Right lobe of liver (tissue), 6 donors: ENCODE measurements at regions not wholly inside any gene's neighbourhood (a gene's known extent, or its start where the extent isn't known, plus 50 kb on each side); places are given as distances from the start of the nearest gene placed in this dataset.

Experiments
- ATAC-seq, 4 donors: fragments of 200-7000 bp; cut with Tn5 transposase; one replicate each; pipeline ENCODE4 v1.9.1; 2020; ENCODE audit warnings: mild to moderate bottlenecking in 4 of 4, moderate library complexity in 4 of 4
- DNase-seq, 3 donors: peaks; one replicate each; pipeline ENCODE4 v3.0.0-alpha.2; 2020
- H3K27ac ChIP-seq, 3 donors: fragments of 200-600 bp; one replicate each; pipeline ENCODE4 v1.8.0; 2022
- H3K27me3 ChIP-seq, 2 donors: fragments of 200-600 bp; one replicate each; pipeline ENCODE4 v1.8.0; 2022
- H3K36me3 ChIP-seq, 4 donors: fragments of 200-600 bp; sonication (generic) in 1 of 4; one replicate each; pipeline versions ENCODE4 v1.5.1 to v1.8.0; 2017 to 2022; ENCODE audit warnings: control low read depth in 1 of 4
- H3K4me1 ChIP-seq, 4 donors: fragments of 200-600 bp; sonication (generic) in 1 of 4; one replicate each; pipeline versions ENCODE4 v1.5.1 to v1.8.0; 2017 to 2022; ENCODE audit warnings: control low read depth in 1 of 4
- H3K4me3 ChIP-seq, 3 donors: fragments of 200-600 bp; one replicate each; pipeline ENCODE4 v1.8.0; 2022
- H3K9me3 ChIP-seq, 4 donors: fragments of 200-600 bp; sonication (generic) in 1 of 4; one replicate each; pipeline versions ENCODE4 v1.5.1 to v1.8.0; 2017 to 2022; ENCODE audit warnings: control low read depth in 1 of 4
- POLR2A ChIP-seq: fragments of 450-650 bp; IDR thresholded peaks from one replicate; pipeline ENCODE4 v1.6.1; 2017; ENCODE audit warnings: antibody characterized with exemption, mild to moderate bottlenecking
- WGBS: methylation state at CpG from one replicate; pipeline ENCODE4 v1.1.6; 2018; ENCODE audit warnings: low coverage, low lambda C conversion rate; ENCODE audit not compliant: insufficient coverage; ENCODE audit errors: missing lambda C conversion rate; 5-methylcytosine and 5-hydroxymethylcytosine counted together
- intact Hi-C, 2 donors: fragments of 100-400 bp; cut with DNase I; formaldehyde crosslinking; loops; one replicate each; pipeline versions ENCODE4 v1.11.2 to v1.14.1; 2022
- TF ChIP-seq, protein P1 (sequence below), 4 donors: fragments of 200-600 bp in 3 of 4; fragments of 450-650 bp in 1 of 4; IDR thresholded peaks; one replicate each; pipeline versions ENCODE4 v1.5.1 to v1.8.0; 2016 to 2022; ENCODE audit warnings: antibody characterized with exemption in 4 of 4, mild to moderate bottlenecking in 2 of 4
- donor health status: DM: no; HTN: yes; CAD: no.
- donor health status: DM: no; HTN: no; CAD: no.
- donor health status: DM: no; HTN: no; CAD: no.
- donor health status: DM: no; HTN: yes; CAD: no.
- donor health status: DM: no; HTN: yes; CAD: no.

DNA sequence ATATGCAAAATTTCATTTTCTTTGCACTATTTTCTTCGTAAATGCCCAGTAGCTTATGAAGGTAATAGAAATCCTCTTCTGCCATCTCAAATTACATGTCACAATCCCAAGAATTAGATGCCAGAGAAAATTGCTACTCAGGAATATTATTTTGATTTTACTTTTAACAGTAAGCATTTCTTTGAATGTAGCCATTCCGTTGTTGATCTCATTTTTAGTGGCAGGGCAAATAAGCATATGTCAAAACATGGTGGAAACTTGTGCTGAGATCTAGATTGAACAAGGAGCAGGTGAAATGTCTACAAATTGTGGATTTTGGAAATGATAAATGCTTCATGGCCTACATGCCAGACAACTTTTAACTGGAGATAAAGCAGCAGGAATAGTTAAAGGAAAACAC lies 291.8 kb downstream of the SDHAF3 start:
- Histone ChIP-seq H3K9me3 (no peaks in the 10 kb centered on the region), H3K4me1 (no peaks in the 10 kb centered on the region), H3K27ac (no peak overlapping the region), H3K36me3 (no peaks in the 10 kb centered on the region), H3K27me3 (peaks cover 0 to 4% of the 10 kb centered on the region in 2 donors), H3K4me3 (no peak overlapping the region)
- TF ChIP-seq POLR2A: no peak
- TF ChIP-seq, protein P1, sequence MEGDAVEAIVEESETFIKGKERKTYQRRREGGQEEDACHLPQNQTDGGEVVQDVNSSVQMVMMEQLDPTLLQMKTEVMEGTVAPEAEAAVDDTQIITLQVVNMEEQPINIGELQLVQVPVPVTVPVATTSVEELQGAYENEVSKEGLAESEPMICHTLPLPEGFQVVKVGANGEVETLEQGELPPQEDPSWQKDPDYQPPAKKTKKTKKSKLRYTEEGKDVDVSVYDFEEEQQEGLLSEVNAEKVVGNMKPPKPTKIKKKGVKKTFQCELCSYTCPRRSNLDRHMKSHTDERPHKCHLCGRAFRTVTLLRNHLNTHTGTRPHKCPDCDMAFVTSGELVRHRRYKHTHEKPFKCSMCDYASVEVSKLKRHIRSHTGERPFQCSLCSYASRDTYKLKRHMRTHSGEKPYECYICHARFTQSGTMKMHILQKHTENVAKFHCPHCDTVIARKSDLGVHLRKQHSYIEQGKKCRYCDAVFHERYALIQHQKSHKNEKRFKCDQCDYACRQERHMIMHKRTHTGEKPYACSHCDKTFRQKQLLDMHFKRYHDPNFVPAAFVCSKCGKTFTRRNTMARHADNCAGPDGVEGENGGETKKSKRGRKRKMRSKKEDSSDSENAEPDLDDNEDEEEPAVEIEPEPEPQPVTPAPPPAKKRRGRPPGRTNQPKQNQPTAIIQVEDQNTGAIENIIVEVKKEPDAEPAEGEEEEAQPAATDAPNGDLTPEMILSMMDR (IDR thresholded peaks at IDR 0.05): no peak
- no peak for ATAC-seq
- WGBS: 56% methylated on average over 2 of the region's 2 CpGs
- no peak for DNase-seq
- intact Hi-C loops: no loop called here

DNA sequence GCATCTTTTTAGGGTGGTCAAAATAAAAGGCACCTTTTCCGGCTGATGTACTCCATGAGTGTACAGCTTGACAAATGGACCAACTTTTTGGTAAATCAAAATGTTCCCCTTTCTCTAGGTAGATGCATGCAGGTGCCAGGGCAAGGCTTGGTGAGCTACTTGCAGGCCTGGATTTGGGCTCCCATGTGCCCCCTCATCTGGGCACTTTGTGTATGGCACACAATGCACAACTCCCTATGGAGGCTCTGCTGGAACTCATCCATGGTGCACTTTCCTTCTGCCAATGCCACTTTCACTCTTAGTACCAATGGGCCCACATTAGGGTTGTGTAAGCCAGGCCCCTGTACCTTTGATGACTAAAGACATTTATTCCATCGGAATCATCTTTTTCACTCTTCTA lies 300.8 kb downstream of the SDHAF3 start:
- ATAC-seq: no peak
- intact Hi-C loops: no loop called here
- TF ChIP-seq POLR2A: no peak
- TF ChIP-seq, protein P1 (IDR thresholded peaks at IDR 0.05): no peak
- 71% methylated on average over 2 of the region's 2 CpGs for WGBS
- H3K9me3 ChIP-seq: no peaks in the 10 kb centered on the region
- no peak overlapping the region for H3K4me3 ChIP-seq
- no peak for DNase-seq
- no peak overlapping the region for H3K27ac ChIP-seq
- no peaks in the 10 kb centered on the region for H3K4me1 ChIP-seq
- H3K27me3 ChIP-seq: no peaks in the 10 kb centered on the region
- H3K36me3 ChIP-seq: no peaks in the 10 kb centered on the region

DNA sequence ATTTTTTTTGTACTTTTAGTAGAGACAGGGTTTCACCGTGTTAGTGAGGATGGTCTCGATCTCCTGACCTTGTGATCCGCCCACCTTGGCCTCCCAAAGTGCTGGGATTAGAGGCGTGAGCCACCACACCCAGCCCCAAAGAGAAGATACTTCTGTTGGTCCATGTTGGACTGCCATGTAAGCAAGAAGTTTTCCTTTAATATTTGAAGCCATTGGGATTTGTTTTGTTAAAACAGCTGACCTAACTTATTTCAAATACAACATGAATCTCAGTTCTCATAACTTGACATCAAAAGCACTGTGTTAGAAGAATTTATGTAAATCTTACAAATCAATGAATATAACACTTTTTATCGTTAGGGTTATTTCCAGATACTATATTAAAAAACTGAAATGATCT lies 302.4 kb downstream of the SDHAF3 start:
- Histone ChIP-seq H3K9me3 (no peaks in the 10 kb centered on the region), H3K4me1 (no peaks in the 10 kb centered on the region), H3K27me3 (no peaks in the 10 kb centered on the region), H3K36me3 (no peaks in the 10 kb centered on the region), H3K27ac (no peak overlapping the region), H3K4me3 (no peak overlapping the region)
- TF ChIP-seq, protein P1 (IDR thresholded peaks at IDR 0.05): no peak
- TF ChIP-seq POLR2A: no peak
- WGBS: 62% methylated on average over 5 of the region's 5 CpGs
- no peak for DNase-seq
- ATAC-seq: no peak
- intact Hi-C loops: no loop called here

DNA sequence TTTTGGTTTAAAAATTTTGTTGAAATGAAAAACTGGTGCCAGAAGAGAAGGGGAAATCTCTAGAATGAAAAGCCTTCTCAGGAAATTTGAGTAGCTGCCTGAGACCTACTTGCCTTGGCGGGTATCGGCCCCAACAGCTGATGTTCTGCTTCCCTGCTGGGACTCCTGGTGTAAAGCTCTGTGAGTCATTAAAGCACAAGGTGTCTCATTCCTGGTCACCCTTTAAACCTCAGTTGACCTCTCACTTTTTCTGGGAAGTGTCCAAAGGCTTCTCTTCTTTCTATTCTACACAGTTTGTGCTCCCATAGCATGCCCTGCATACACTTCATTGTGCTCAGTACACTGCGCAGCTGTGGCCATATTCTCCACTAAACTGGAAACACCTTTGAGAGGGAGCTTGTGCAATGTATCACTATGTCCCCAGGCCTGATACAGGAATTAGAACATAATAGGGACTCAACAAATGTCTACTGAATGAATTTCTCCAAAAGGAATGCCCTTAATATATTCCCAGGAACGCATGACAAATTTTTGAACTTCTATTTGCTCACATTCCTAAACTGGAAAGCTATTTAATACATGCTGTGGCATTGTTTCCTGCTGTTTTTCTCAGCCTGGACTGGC lies 303.9 kb downstream of the SDHAF3 start:
- ATAC-seq: no peak
- no peak for TF ChIP-seq POLR2A
- TF ChIP-seq, protein P1 (IDR thresholded peaks at IDR 0.05): no peak
- Histone ChIP-seq H3K9me3 (no peaks in the 10 kb centered on the region), H3K4me3 (no peak overlapping the region), H3K4me1 (no peaks in the 10 kb centered on the region), H3K36me3 (no peaks in the 10 kb centered on the region), H3K27me3 (no peaks in the 10 kb centered on the region), H3K27ac (no peak overlapping the region)
- intact Hi-C loops: no loop called here
- 63% methylated on average over 4 of the region's 4 CpGs for WGBS
- DNase-seq: no peak

DNA sequence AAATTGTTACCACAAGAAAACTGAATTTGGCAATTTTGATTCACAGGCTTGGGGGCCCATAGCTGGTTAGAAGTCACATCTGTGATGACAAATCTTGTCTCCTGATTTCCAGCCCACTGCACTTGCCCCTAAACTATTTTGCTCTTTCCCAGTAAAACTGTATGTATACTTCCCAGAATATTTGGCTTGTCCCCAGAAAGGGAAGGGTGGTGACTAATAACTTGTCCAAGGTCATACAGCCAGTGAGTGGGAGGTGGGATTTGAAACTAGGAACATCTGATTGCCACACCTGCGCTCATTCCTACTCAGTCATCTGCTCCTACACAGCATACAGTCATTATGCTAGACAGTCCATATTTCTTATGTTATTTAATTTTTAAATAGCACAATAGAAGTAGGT lies 304.5 kb downstream of the SDHAF3 start:
- Histone ChIP-seq H3K27ac (no peak overlapping the region), H3K36me3 (no peaks in the 10 kb centered on the region), H3K4me1 (no peaks in the 10 kb centered on the region), H3K9me3 (no peaks in the 10 kb centered on the region), H3K4me3 (no peak overlapping the region), H3K27me3 (no peaks in the 10 kb centered on the region)
- TF ChIP-seq POLR2A: no peak
- TF ChIP-seq, protein P1 (IDR thresholded peaks at IDR 0.05): no peak
- intact Hi-C loops: no loop called here
- WGBS: 91% methylated on average over 1 of the region's 1 CpG
- no peak for ATAC-seq
- DNase-seq: no peak
